ENCODE measurements at regions not wholly inside any gene's neighbourhood (a gene's known extent, or its start where the extent isn't known, plus 50 kb on each side); places are given as distances from the start of the nearest gene placed in this dataset.

DNA sequence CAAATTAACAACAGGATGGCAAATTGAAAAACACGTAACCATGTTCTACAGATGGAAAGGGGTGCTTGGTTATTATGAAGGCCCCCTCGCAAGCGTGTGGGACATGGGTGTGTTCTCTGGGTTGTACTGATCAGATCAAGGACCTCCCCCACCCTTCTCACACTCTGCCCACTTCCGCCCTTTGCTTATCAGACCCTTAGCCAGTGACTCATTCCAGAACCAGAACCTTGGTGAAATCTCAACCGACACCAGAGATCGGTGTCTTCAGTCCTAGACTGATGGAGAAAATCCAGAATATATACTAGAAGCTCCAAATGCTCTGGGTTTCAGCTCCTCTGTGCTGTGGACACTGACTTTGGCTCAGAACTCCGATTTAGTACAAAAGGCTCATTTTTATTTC, 64.9 kb downstream of the PTTG1 start:
- no peaks in the 10 kb centered on the region for H3K9me3 ChIP-seq
- no peaks in the 10 kb centered on the region for H3K4me1 ChIP-seq
- H3K27ac ChIP-seq, result no peak overlapping the region
- no peaks in the 10 kb centered on the region for H3K27me3 ChIP-seq
- TF ChIP-seq POLR2AphosphoS5 (IDR thresholded peaks at IDR 0.05), result no peak
- TF ChIP-seq POLR2A (IDR thresholded peaks at IDR 0.05), result no peak
- TF ChIP-seq, protein P1, sequence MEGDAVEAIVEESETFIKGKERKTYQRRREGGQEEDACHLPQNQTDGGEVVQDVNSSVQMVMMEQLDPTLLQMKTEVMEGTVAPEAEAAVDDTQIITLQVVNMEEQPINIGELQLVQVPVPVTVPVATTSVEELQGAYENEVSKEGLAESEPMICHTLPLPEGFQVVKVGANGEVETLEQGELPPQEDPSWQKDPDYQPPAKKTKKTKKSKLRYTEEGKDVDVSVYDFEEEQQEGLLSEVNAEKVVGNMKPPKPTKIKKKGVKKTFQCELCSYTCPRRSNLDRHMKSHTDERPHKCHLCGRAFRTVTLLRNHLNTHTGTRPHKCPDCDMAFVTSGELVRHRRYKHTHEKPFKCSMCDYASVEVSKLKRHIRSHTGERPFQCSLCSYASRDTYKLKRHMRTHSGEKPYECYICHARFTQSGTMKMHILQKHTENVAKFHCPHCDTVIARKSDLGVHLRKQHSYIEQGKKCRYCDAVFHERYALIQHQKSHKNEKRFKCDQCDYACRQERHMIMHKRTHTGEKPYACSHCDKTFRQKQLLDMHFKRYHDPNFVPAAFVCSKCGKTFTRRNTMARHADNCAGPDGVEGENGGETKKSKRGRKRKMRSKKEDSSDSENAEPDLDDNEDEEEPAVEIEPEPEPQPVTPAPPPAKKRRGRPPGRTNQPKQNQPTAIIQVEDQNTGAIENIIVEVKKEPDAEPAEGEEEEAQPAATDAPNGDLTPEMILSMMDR (IDR thresholded peaks at IDR 0.05), result no peak
- no peak overlapping the region for H3K4me3 ChIP-seq
- no peak for DNase-seq (ENCODE audit: low spot score in 2 of 2)
- no peaks in the 10 kb centered on the region for H3K36me3 ChIP-seq
- intact Hi-C loops (cut with DNase I; ENCODE audit: low total_unique reads), result no loop called here

DNA sequence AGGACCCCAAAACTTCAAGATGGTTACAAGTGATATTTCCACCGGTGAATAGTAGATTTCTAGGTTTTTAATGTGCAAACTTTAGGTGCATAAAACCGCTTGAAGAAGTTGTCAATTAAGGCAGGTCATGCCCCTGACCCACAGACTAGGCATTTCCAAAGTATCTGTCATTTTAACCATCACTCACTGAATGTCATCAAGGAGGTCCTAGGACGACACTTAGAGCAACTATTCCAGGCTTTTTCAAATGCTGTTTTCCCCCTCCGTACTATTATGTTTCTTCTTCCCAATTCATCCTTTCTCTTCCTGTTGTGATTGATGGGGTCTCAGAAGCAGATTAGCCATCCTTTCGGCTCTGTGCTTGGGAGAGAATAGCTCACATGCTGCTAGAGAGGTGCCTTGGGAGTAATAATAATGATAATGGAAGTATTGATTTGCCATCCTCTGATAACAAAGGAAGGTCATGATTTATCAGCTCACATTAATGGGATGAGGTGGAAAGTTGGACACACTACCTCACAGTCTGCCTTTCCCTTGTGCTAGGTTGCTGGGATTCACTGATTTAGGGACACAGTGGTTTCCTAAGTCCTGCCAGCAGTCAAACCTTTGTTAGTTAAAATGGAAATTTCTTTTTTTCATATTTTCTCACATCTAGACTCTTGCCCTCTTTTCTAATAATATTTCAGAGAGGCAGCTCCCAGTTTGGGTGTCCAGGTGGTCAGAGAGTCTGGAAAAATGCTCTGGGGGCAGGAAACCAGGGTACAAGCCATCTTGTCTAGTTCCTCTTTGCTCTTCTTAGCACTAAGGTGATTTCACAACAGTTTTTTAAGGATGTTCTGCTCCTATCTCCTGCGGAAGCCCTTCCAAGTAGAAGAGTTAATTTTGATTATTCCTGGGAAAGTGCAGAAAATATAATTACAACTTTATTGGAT, 67.0 kb downstream of the PTTG1 start:
- no peak overlapping the region for H3K4me3 ChIP-seq
- intact Hi-C loops (cut with DNase I; ENCODE audit: low total_unique reads), result no loop called here
- TF ChIP-seq, protein P1 (IDR thresholded peaks at IDR 0.05), result no peak
- TF ChIP-seq POLR2AphosphoS5 (IDR thresholded peaks at IDR 0.05) (no peak), POLR2A (IDR thresholded peaks at IDR 0.05) (no peak)
- H3K9me3 ChIP-seq, result no peaks in the 10 kb centered on the region
- no peak for DNase-seq (ENCODE audit: low spot score in 2 of 2)
- no peaks in the 10 kb centered on the region for H3K36me3 ChIP-seq
- no peaks in the 10 kb centered on the region for H3K27me3 ChIP-seq
- H3K4me1 ChIP-seq, result no peaks in the 10 kb centered on the region
- H3K27ac ChIP-seq, result no peak overlapping the region

DNA sequence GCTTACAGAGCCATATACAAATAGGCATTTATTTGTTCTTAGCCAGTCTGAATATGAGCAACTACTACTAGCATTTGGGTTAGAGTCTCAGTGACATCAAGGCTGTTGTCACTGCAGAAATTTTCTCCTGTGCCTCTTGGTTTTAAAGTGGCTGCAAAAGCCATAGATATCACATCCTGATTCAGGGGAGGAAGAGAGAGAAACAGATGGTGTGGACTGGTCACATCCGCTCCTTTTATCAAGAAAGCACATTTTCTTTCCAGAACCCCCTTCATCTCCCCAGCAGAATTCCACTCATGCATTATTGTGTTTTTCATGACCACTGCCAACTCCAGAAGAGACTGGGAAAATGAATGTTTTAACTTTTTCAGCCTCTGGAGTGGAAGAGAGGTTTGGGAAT, 69.8 kb downstream of the PTTG1 start:
- Histone ChIP-seq H3K27me3 (no peaks in the 10 kb centered on the region), H3K36me3 (no peaks in the 10 kb centered on the region), H3K27ac (no peak overlapping the region), H3K9me3 (no peaks in the 10 kb centered on the region), H3K4me1 (no peaks in the 10 kb centered on the region), H3K4me3 (no peak overlapping the region)
- TF ChIP-seq POLR2AphosphoS5 (IDR thresholded peaks at IDR 0.05) (no peak), POLR2A (IDR thresholded peaks at IDR 0.05) (no peak)
- TF ChIP-seq, protein P1 (IDR thresholded peaks at IDR 0.05), result no peak
- intact Hi-C loops (cut with DNase I; ENCODE audit: low total_unique reads), result no loop called here
- DNase-seq (ENCODE audit: low spot score in 2 of 2), result no peak

DNA sequence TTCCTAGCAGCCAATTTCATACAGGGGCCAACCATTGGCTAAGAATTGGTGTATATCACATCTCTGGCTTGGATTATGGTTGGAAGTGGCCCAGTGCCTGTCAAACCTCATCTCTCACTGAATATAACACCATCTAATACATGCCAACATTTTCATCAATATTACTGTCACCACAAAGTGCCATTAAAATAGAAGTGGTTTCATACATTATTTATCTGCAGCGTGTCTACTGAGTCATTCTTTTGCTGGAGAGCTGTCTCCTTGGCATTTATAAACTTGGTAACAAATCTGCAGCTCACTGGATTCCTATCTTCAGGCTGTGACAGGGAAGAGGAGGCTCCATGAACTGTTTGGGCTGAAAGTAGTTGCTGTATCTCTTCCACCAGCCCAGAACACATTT, 70.9 kb downstream of the PTTG1 start:
- TF ChIP-seq POLR2A (IDR thresholded peaks at IDR 0.05), result no peak
- TF ChIP-seq, protein P1 (IDR thresholded peaks at IDR 0.05), result no peak
- no peak for TF ChIP-seq POLR2AphosphoS5 (IDR thresholded peaks at IDR 0.05)
- Histone ChIP-seq H3K27ac (no peak overlapping the region), H3K4me1 (no peaks in the 10 kb centered on the region), H3K36me3 (no peaks in the 10 kb centered on the region), H3K27me3 (no peaks in the 10 kb centered on the region), H3K4me3 (no peak overlapping the region), H3K9me3 (no peaks in the 10 kb centered on the region)
- DNase-seq (ENCODE audit: low spot score in 2 of 2), result no peak
- intact Hi-C loops (cut with DNase I; ENCODE audit: low total_unique reads), result no loop called here

DNA sequence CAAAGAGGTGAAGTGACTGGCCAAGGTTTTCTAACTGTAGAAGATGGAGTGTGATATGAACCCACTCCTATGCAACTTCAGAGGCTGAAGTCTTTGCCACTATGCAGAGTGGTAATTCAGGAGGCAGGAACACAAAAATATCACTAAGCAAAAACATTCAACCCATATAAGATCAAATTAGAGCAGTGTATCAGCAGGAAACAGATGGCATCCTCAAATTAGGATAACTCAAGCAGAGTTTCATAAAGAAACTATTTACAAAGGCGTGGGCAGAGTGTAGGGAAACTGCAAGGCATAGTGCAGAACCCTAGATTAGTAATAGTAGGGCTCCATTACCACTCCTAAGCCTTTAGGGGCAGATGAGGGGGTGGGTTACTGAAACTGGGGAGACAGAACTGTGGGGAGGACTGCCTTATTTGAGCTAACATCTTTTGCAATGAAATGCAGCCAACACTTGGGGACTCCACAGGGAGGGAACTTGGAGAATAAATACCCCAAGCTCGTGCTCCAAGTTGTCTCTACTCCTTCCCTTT, 72.2 kb downstream of the PTTG1 start:
- Histone ChIP-seq H3K9me3 (no peaks in the 10 kb centered on the region), H3K4me3 (no peak overlapping the region), H3K27me3 (no peaks in the 10 kb centered on the region), H3K4me1 (no peaks in the 10 kb centered on the region), H3K27ac (no peak overlapping the region), H3K36me3 (no peaks in the 10 kb centered on the region)
- intact Hi-C loops (cut with DNase I; ENCODE audit: low total_unique reads), result no loop called here
- no peak for DNase-seq (ENCODE audit: low spot score in 2 of 2)
- TF ChIP-seq POLR2AphosphoS5 (IDR thresholded peaks at IDR 0.05) (no peak), POLR2A (IDR thresholded peaks at IDR 0.05) (no peak)
- TF ChIP-seq, protein P1 (IDR thresholded peaks at IDR 0.05), result no peak

All from breast epithelium (tissue), 4 donors.